Activated CD4-positive, alpha-beta T cell treated with anti-CD3 and anti-CD28 coated beads for 24 hours (primary cell): ENCODE measurements at regions not wholly inside any gene's neighbourhood (a gene's known extent, or its start where the extent isn't known, plus 50 kb on each side); places are given as distances from the start of the nearest gene placed in this dataset.

ENCODE experiments used
- DNase-seq, 2 donors: peaks; one replicate each; pipeline ENCODE4 v3.0.0-alpha.2; 2020; ENCODE audit warnings: low read depth in 2 of 2

DNA sequence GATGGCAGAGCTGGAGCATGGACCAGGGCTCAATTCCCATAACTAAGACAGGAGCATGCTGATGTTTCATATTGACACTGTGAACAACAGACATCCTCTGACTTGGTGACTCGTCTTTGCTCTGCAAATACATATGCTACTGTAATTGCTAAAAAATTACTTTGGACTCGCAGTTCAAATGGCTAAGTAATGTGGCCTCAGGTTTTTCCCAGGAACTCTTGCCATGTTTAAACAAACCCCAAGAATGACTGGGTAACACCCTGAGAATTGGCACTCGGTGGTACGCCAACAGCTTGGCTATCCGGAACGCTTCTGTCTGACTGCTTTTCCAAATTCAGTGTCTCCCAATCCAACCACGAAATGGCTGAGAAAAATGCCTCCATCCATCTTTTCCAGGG, 456.7 kb upstream of the THBS1 start:
- DNase-seq: no peak

DNA sequence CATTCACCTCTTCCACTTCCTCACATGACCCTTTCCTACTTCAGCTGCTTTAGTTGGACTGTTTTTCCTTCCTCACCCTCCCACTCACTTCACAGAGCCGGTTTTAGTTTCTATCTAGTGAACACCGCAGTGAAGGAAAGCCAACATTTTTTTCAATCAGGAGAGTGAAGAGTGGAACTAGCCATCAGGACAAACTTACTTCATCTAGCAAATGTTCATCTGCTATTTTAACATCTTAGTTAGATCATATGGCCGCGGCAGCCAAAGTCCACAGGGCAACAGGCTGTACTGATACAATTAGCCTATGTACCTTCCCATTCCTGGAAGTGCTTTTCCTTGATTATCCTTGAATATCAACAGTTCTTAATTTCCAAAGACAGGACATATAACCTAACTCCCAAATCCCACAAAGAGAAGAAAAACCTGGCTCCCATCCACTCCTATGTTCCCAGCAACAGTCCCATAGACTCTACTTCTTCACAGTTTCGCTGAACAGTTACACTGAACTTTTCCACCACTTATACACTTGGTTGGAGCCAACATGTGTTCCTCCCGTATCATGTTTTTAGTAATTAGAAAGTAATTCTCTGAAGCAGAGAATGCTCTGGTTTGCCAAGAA, 456.2 kb upstream of the THBS1 start:
- DNase-seq: no peak

DNA sequence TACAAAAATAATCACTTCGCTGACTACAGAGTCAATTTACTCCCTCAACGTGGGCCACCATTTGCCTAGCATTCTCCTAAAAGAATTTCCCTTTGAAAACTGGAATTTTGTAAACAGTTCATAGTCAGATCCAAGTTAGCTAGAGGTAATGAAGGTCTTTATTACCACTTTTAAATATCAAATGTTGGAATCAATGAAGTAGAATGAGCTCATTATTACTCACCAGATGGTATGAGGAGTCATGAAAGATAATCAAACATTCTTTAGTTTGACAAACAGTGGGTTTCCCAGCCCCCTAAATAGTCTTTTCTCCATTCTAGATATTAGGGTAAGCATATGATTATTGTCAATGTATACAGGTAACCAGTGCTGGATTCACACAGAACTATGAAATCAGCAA, 455.7 kb upstream of the THBS1 start:
- no peak for DNase-seq

DNA sequence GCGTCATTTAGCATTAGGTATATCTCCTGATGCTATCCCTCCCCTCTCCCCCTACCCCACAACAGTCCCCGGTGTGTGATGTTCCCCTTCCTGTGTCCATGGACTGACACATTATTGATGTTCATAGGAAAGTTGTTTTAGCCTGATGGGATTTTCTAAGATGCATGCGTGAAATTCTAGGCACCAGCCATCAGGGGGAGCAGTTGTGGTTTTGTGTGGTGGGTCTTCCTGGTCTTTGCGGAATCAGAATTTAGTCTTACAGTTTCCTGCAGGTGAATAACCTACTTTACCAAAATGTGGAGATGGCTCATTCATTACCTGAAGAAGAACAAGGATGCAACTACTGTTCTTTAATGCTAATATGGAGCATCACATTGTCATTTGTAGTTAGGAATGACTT, 455.0 kb upstream of the THBS1 start:
- DNase-seq: peak in 1 of 2 donors; percentile 2

DNA sequence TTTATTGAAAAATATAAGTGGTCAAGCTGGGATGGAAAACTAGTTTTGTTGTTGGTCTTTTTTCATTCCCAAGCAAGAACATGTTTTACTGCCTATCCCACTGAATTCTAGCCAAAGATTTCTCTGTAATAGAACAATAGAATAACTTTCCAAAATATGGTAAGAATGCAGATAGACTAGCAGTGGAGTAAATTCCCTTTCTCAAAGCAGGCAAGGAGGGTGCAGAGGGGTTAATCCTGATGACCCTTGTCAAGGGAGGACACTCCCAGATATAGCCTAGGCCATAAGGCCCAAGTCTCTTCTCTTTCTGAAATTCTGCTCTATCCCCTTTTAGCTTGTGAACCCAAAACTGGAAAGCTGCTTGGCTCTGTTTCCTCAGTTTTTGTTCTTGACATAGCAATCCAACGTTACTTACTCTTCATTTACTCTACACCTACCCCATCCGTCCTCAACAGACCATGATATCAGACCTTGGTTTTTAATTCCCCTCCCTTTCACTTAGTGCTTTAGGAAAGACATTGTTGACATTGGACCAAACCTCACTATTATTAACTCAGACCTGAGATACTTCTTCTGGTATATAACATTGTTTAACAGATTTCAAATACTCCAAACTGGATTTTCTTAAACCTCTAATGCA, 453.6 kb upstream of the THBS1 start:
- no peak for DNase-seq

DNA sequence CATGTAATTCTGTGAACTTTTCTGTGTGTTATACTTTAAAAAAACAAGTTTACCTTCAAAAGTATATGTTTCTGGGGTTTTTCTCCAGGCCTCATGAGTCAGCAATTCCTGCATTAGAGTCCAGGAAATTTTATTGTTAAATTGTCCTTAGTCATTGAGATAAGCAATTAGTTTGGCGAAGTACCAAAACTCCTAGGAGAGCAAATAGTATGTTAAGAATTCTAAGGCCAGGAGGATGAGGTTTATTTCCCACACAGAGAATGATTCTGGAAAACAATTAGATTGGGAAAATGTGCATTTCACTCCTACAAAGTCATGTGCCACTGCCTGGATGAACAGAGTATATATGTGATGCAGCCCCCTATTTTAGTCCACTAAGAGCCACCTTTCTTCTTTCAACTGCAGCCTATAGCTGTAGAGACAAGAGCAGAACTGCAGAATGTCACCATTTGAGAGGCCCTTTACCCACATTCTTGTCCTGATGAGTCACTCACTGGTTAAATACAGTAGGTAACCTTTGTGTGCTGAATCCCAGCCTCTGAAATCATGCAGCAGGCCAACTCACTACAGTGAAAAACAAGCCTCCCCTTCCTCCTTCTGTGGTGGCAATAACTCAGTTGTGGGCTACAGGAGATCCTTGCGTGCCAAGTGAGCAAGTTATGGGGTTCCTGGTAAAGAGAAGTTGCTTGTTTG, 452.8 kb upstream of the THBS1 start:
- DNase-seq: no peak

DNA sequence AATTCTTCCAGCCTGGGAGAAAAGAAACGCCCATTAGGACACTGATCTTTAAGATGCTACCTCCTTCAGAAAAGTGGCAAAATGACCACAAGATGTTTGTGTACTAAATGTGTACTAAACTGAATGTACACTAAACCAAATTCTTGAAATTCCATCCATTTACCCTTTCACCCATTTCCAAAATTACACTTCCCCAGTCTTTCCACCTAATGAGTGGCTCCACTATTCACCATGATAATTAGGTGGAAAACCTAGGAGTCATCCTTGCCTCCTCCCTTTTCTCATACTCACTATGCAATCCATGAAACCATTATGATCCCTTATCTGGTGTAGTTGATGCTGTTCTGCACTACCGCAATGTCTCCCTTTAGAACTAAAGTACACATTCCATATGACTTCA, 452.1 kb upstream of the THBS1 start:
- no peak for DNase-seq

DNA sequence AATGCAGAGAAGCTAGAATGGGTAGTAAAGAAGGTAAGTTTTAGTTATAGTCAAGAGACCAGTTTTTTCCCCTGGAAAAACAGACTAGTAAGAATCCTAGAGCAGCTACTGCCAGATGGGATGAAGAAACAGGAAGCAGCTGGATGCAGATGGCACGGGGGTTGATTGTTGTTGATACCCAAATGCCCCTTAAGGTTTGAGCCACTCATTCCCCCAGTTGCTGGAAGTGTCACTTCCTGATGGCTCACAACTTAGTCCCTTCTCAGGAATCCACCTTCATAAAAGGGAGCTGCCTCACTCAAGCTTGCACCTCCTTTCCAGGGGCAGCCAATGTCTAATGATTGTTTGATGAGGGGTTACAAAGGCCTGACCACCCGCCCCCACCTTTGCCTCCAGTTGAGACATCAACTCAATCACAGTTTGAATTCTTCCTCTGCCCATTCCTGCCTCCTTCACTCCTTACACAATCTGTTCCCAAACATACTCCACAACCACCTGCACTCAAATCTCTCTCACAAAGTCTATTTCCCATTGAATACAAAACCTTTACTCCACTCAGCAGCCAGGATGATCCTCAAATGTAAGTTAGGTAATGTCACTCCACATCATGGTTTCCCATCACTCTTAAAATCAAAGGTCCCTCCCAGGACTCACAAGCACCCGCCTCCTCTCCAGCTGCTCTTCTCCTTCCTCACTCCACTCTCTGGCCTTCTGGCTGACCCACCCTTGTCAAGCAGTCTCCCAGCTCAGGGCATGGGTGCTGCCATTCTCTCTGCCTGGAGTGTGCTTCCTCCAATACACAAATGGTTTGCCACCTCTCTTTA, 450.1 kb upstream of the THBS1 start:
- DNase-seq: no peak

DNA sequence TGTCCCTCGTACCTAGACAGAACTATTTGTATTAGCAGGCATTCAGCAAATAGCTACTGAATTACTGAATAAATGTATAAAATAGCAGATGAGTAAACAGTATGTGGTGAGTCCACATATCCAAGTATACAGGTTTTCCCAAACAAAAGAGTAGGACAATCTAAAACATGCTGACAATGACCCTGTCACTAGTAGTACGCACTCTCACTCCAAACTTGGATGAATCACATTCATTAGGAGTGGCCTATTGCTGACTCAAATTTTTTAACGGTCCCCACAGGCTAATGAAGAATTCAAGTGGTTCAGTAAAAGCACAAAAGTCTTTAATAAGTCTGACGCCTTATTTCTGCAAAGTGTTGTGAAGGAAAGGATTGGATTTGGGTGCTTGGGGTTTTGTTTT, 449.3 kb upstream of the THBS1 start:
- no peak for DNase-seq

DNA sequence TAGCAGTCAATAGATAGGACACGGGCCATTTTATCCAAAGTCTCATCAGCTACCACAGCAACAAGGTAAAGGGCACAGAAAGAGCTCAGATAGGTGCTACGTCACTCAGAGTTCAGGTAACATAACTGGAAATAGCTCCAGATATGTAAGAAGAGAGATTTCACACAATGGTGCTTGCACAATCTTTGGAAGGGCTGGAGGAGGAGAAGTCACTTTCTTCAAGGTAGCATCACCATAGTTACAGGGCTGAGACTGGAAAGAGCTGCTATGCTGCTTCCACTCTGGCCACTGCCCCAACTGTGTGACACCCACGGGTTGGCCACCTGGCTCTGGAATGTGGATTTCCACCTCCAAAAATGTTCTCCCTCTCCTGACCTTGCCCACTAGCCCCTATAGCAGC, 448.8 kb upstream of the THBS1 start:
- no peak for DNase-seq

DNA sequence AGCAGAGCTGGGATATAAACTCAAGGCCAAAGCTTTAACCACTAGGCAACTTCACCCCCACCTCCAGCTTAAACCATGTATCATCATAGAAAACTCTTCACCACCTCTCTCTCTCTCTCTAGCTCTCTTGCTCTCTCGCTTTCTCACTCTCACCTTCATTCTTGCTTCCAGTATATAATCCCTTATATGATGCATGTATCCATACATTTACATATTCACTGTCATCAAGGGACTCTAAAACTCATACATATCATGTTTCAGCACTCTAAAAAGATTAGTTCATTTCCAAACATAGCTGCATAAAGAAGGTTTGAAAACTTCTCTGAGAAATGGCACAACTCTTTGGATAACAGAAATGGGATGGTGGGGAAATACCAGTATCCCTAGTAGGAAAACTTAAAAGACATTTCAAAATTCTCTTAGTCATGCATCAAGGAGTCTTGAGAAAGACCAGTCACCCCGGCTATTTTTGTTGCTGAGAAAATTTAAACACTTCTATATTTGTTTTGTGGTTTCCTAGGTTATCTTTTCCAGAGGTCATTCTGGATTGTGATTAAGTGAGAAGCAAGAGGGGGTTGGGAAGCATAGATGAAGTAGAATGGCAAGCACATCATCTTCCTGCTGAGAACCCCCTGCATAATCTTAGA, 447.8 kb upstream of the THBS1 start:
- DNase-seq: no peak

DNA sequence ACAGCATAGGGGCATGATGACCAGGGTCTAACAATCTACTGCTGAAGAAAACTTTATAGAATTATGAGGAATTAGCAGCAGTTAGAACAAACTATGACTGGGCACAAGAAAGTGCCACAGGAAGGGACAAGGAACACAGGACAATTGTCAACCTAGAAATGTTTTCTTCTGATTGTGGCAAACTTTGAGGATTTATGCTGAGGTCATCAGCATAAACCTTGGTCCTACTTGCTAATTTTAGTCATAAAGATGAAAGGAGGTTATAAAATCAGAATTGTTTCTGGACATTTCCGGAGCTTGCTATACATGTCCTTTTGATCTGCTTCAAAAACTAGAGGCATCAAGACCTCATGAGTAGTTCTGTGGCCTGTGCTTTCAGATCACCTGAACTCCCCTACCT, 446.6 kb upstream of the THBS1 start:
- no peak for DNase-seq

DNA sequence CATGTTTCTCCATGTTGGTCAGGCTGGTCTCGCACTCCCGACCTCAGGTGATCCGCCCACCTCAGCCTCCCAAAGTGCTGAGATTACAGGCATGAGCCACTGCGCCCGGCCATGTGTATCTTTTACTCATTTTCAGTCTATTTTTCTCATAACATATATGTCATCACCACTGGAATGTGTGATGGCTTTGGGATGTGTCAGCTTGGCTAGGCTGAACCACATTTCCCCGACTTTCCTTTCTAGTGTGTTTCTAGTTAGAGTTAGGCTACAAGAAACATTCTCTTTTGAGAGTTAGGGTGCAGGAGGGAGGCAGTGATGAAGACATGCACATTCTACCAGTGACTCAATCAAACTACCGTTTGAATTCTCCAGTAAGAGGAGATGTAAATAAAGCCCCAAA, 444.9 kb upstream of the THBS1 start:
- DNase-seq: no peak

DNA sequence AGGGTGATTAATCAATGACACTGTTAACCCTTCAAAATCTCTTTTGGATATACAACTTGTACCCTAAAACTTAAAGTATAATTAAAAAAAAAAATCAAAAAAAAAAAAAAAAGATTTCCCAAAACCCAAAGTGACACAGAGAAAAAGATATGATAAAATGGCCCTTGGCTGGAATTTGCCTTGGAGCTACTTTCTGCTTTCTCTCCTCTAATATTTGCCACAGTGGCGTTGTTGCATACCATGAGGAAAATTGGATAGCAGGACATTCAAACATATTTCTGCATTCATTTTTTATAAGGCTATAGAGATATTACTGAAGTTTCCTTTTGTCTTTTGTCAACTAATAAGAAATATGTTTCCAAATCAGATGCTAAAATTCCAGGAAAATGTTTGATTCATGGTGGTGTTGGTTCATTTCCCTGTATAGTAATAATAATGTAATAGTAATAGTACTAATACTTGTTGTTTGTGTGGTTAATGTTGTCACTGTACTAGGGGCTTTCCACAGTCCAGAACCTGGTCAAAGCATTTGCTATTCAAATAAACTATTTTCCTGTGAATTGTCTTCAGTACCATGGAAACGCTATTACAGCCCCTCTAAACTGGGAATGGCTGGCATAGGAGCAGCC, 441.3 kb upstream of the THBS1 start:
- no peak for DNase-seq

DNA sequence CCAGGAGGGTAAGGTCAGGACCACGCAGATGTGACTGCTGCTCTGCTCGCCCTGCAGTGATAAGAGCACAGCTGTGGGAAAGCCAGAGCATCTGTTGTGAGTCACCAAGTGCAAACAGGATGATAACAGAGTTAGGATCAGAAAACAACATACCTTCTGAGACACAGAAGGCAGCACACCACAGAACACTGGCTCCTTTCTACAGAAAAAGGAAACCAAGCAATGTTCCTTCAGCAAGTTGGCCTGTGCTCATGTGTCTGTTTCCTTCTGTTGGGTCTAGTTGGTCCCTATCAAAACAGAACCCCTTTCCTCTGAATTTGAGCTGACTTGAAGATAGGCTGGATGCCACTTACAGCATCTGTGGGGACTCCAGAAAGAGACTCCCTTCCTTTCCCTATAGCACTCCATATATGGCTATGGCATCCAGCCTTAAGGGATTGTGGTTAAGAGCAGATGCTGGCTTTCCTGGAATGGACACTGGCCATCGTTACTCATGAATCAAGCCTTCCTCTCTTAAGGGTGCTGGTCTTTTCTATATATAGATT, 440.7 kb upstream of the THBS1 start:
- no peak for DNase-seq

DNA sequence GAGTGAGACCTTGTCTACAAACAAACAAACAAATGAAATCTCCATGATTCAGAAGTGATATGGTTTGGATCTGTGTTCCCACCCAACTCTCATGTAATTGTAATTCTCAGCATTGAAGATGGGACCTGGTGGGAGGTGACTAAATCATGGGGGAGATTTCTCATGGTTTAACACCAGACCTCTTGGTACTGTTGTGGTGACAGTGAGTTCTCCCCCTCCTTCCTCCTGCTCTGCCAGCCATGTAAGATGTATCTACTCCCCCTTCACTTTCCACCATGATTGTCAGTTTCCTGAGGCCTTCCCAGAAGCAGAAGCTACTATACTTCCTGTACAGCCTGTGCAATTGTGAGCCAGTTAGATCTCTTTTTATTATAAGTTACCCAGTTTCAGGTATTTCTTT, 438.4 kb upstream of the THBS1 start:
- no peak for DNase-seq

DNA sequence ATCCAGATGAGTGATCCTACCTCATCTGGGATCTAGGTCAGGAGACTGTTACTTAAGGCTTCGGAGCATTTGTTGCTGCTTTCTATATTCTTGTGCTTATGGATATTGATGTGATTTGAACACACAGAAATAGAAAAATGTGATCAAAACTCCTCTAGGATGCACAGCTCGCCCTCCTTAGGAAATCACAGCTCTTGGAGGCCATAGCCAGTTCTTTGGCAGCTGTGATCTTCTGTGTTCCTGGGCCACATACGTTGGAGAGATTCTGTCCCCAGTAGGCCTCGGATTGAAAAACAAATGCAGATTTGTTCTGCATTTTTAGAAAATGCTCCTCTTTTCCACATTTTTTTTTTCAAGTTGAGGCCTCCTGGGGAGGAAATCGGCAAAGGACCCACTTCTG, 437.4 kb upstream of the THBS1 start:
- no peak for DNase-seq

DNA sequence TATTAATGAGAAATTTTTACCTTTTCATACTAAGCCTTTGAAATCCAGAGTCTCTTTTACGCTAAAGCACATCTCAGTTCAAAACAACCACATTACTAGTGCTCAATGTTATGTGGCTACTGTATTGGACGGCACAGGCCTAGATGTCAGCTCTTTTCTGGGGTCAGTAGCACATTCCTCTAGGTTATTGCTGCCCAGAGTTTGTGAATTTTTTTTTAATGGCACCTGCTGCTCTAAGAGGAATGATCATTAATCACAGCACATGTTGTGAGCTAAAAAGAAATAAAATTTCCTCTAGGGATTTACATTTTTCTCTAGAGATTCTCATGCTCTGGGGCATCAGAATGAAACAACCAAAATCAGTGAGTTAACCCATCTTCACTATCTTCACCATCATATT, 436.8 kb upstream of the THBS1 start:
- DNase-seq: no peak

DNA sequence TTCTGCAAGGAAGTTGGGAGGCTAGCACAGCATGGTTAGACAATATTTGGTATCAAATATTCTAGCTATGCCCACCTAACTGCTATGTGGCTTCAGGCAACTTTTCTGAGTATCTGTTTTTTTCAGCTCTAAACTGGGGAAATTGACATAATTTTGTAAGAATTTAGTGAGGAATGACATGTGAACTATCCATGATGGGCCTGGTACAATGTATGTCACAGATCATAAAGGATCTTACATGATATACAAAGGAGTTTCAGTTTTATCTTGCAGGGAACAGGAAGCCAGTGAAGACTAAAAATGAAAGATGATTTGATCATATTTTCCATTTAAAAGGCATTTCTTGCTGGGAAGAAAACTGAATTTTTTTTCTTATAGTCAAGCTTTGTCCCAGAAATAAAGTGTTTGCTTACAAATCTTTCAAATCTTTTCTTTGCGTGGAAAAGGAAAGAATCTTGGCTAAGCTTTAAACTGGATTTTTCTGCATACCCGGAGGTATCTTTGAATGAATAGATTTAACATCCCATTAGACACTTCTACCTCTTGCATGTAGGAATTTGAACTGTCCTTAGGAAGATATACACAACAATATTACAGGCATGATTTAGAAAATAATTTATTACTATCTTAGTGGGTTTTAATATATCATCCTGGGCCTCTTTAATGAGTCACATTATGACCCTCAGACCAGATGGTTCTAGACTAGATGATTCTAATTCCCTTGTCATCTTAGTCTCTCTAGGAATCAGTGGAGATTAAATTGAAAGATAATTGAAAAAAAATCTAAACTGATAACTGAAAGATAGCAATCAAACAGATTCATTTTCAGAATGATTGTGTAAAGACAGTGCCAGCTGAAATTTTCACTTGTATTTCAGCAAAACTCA, 436.0 kb upstream of the THBS1 start:
- DNase-seq: no peak
